ENCODE measurements at regions not wholly inside any gene's neighbourhood (a gene's known extent, or its start where the extent isn't known, plus 50 kb on each side); places are given as distances from the start of the nearest gene placed in this dataset.

DNA sequence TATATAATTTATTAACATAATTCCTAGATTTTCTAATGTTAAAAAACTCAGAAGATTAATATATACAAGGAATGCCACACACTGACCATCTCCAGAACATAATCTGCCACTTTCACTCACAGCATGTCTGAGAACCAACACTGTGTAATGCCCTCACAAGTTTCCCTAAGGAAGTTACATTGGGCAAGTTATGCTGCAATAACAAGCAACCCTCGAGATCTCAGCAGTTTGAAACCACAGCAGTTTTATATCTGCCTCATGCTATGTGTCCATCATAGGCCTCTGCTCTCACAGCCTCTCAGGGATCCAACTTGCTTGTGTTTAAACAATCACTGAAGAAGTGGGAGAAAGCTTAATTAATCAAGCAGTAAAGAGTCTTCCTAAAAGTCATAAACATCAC is 250.0 kb upstream of the SLC7A11 start:
- TF ChIP-seq CTCF (IDR thresholded peaks at IDR 0.05; ENCODE audit: low read depth, low read length, poor library complexity, severe bottlenecking) (no peak), EZH2phosphoT487 (IDR thresholded peaks at IDR 0.05; ENCODE audit: borderline replicate concordance, low read length) (no peak)

All from DOHH2 (cell line).